NCI-H82 treated with DMSO at 0.1 percent for 48 hours (cell line): ENCODE measurements at regions not wholly inside any gene's neighbourhood (a gene's known extent, or its start where the extent isn't known, plus 50 kb on each side); places are given as distances from the start of the nearest gene placed in this dataset.

Experiments
- DNase-seq: peaks from one replicate; lab custom pipeline; 2025; ENCODE audit not compliant: unreplicated experiment; lab: John Stamatoyannopoulos, UW

- no peak for DNase-seq
Observed at GRCh38 chr15:88742161-88742560, 61.1 kb upstream of the ACAN start.

GRCh38 chr15:88744548-88745020 is 58.7 kb upstream of the ACAN start:
- DNase-seq: no peak

GRCh38 chr15:88745065-88745464 is 58.2 kb upstream of the ACAN start:
- no peak for DNase-seq

- no peak for DNase-seq
Observed at GRCh38 chr15:88745696-88746095, 57.5 kb upstream of the ACAN start.

- DNase-seq: no peak
Observed at GRCh38 chr15:88746451-88746850, 56.8 kb upstream of the ACAN start.

GRCh38 chr15:88747111-88747510 is 56.1 kb upstream of the ACAN start:
- DNase-seq: no peak

- no peak for DNase-seq
Observed at GRCh38 chr15:88747631-88748030, 55.6 kb upstream of the ACAN start.

- DNase-seq: no peak
Observed at GRCh38 chr15:88748081-88748480, 55.2 kb upstream of the ACAN start.

- DNase-seq: no peak
Observed at GRCh38 chr15:88748651-88749050, 54.6 kb upstream of the ACAN start.

- no peak for DNase-seq
Observed at GRCh38 chr15:88749699-88750098, 53.5 kb upstream of the ACAN start.

GRCh38 chr15:88752501-88752900 is 50.7 kb upstream of the ACAN start:
- no peak for DNase-seq

- DNase-seq: peak; percentile 14
Observed at GRCh38 chr15:88752951-88753350, 50.3 kb upstream of the ACAN start.
